HCT116 (cell line): ENCODE measurements at regions not wholly inside any gene's neighbourhood (a gene's known extent, or its start where the extent isn't known, plus 50 kb on each side); places are given as distances from the start of the nearest gene placed in this dataset.

Experiments used
- ATAC-seq: fragments of 200-7000 bp; cut with Tn5 transposase; 2 replicates; pipeline ENCODE4 v1.9.1; 2020; ENCODE audit warnings: mild to moderate bottlenecking, moderate library complexity
- BruUV-seq: library from RNA; stranded (reverse); fragments of 400-500 nt; replicated peaks from 2 replicates; lab custom pipeline; 2021; lab: Mats Ljungman, UMichigan
- CTCF ChIA-PET: fragments of 300-600 bp; sonication (Branson Sonifier 250); formaldehyde crosslinking; loops from one replicate; lab custom pipeline; 2021; ENCODE audit warnings: antibody characterized with exemption; lab: Charles Lee
- POLR2A ChIA-PET: fragments of 300-600, 350-600 bp; sonication (Branson Sonifier 250); formaldehyde crosslinking; loops from one replicate; lab custom pipeline; 2021; ENCODE audit warnings: antibody characterized with exemption; lab: Charles Lee
- RAD21 ChIA-PET, 2 experiments: fragments of 300-600 bp; sonication (Branson Sonifier 250); formaldehyde crosslinking; loops; one replicate each; lab custom pipeline; 2023; ENCODE audit warnings: low total read pairs in 2 of 2; ENCODE audit not compliant: uncharacterized antibody in 2 of 2, unreplicated experiment in 2 of 2, low non-redundant PET in 1 of 2; lab: Charles Lee
- DNase-seq: peaks from one replicate; pipeline ENCODE4 v3.0.0-alpha.2; 2010; ENCODE audit warnings: low read depth, low spot score
- H2AFZ ChIP-seq: fragments of 200-600 bp; shearing (Covaris generic), sonication (generic); 2 replicates; pipeline ENCODE4 v1.6.1; 2017; ENCODE audit warnings: low read depth, mixed run types, mixed read lengths, antibody characterized with exemption, low read length; ENCODE audit not compliant: poor library complexity, severe bottlenecking
- H3K27ac ChIP-seq: 2 replicates; pipeline ENCODE4 v1.5.1; 2012; ENCODE audit warnings: low read depth, low read length
- H3K27me3 ChIP-seq: fragments of 200-600 bp; sonication (generic); 2 replicates; pipeline ENCODE4 v1.6.1; 2016; ENCODE audit warnings: mixed run types, low read length, mixed read lengths; ENCODE audit not compliant: insufficient read depth
- H3K36me3 ChIP-seq, 2 experiments: fragments of 200-500 bp in 1 of 2; fragments of 200-600 bp in 1 of 2; sonication (Bioruptor generic) in 1 of 2; sonication (generic) in 1 of 2; 2 replicates each; pipeline versions ENCODE4 v1.5.1 to v1.6.1; 2014 to 2016; ENCODE audit warnings: low read length in 2 of 2, inconsistent platforms in 1 of 2, mixed read lengths in 1 of 2, mixed run types in 1 of 2; ENCODE audit not compliant: insufficient read depth in 2 of 2, control insufficient read depth in 1 of 2
- H3K4me1 ChIP-seq, 2 experiments: fragments of 200-600 bp in 1 of 2; sonication (generic) in 1 of 2; 2 replicates each; pipeline versions ENCODE4 v1.5.1 to v1.6.1; 2012 to 2017; ENCODE audit warnings: low read length in 2 of 2, inconsistent platforms in 1 of 2, mild to moderate bottlenecking in 1 of 2, mixed read lengths in 1 of 2, mixed run types in 1 of 2, moderate library complexity in 1 of 2; ENCODE audit not compliant: insufficient read depth in 2 of 2, control insufficient read depth in 1 of 2
- H3K4me2 ChIP-seq: fragments of 200-600 bp; sonication (generic); 2 replicates; pipeline ENCODE4 v1.6.1; 2017; ENCODE audit warnings: mixed run types, low read length, mixed read lengths
- H3K4me3 ChIP-seq, 2 experiments: fragments of 200-600 bp in 1 of 2; sonication (generic) in 1 of 2; replicated peaks in 1 of 2; 2 replicates each; pipeline ENCODE4 v1.5.1; 2011 to 2016; ENCODE audit warnings: low read length in 2 of 2, control low read depth in 1 of 2, low read depth in 1 of 2, mild to moderate bottlenecking in 1 of 2, mixed read lengths in 1 of 2, mixed run types in 1 of 2
- H3K79me2 ChIP-seq: fragments of 200-600 bp; sonication (generic); 2 replicates; pipeline ENCODE4 v1.6.1; 2017; ENCODE audit warnings: mild to moderate bottlenecking, mixed run types, low read length, moderate library complexity, mixed read lengths; ENCODE audit not compliant: insufficient read depth
- H3K9ac ChIP-seq: fragments of 200-600 bp; sonication (generic); 2 replicates; pipeline ENCODE4 v1.6.1; 2016; ENCODE audit warnings: low read length, mixed read lengths
- H3K9me2 ChIP-seq: fragments of 200-600 bp; sonication (generic), shearing (Covaris generic); 2 replicates; pipeline ENCODE4 v1.6.1; 2017; ENCODE audit warnings: mixed run types, mild to moderate bottlenecking, moderate library complexity; ENCODE audit not compliant: insufficient read depth
- H3K9me3 ChIP-seq, 2 experiments: fragments of 200-500 bp in 1 of 2; fragments of 200-600 bp in 1 of 2; sonication (Bioruptor generic) in 1 of 2; sonication (generic) in 1 of 2; 2 replicates each; pipeline ENCODE4 v1.6.1; 2014 to 2017; ENCODE audit warnings: low read length in 2 of 2, mixed read lengths in 2 of 2, inconsistent platforms in 1 of 2, low read depth in 1 of 2, mild to moderate bottlenecking in 1 of 2, mixed run types in 1 of 2, moderate library complexity in 1 of 2; ENCODE audit not compliant: control insufficient read depth in 1 of 2, insufficient read depth in 1 of 2
- H4K20me1 ChIP-seq: fragments of 200-600 bp; sonication (generic), shearing (Covaris generic); 2 replicates; pipeline ENCODE4 v1.6.1; 2017; ENCODE audit warnings: mixed run types, mild to moderate bottlenecking, moderate library complexity; ENCODE audit not compliant: insufficient read depth
- CTCF ChIP-seq, 3 experiments: fragments of 200-600 bp in 1 of 3; sonication (generic) in 1 of 3; IDR thresholded peaks in 2 of 3; conservative IDR thresholded peaks in 1 of 3; 2 replicates each; pipeline ENCODE4 v1.5.1; 2012 to 2017; ENCODE audit warnings: low read depth in 2 of 3, low read length in 2 of 3, antibody characterized with exemption in 1 of 3, borderline replicate concordance in 1 of 3, control low read depth in 1 of 3, mild to moderate bottlenecking in 1 of 3, mixed read lengths in 1 of 3, mixed run types in 1 of 3, moderate library complexity in 1 of 3; ENCODE audit not compliant: insufficient read depth in 1 of 3
- EZH2 ChIP-seq: fragments of 200-600 bp; sonication (generic); IDR thresholded peaks from 2 replicates; pipeline ENCODE4 v1.6.1; 2017; ENCODE audit warnings: antibody characterized with exemption, mixed run types
- EZH2phosphoT487 ChIP-seq: fragments of 200-600 bp; IDR thresholded peaks from 2 replicates; pipeline ENCODE4 v1.6.1; 2018; ENCODE audit warnings: antibody characterized with exemption, borderline replicate concordance
- FOSL1 ChIP-seq: IDR thresholded peaks from 2 replicates; pipeline ENCODE4 v1.6.1; 2012; ENCODE audit warnings: low read depth
- POLR2A ChIP-seq: IDR thresholded peaks from 2 replicates; pipeline ENCODE4 v1.7.0; 2011; ENCODE audit warnings: borderline replicate concordance; ENCODE audit not compliant: insufficient read depth, insufficient read length; ENCODE audit errors: extremely low read depth
- SIN3A ChIP-seq: IDR thresholded peaks from 2 replicates; pipeline ENCODE4 v1.6.1; 2012; ENCODE audit warnings: low read depth
- TCF7L2 ChIP-seq: IDR thresholded peaks from 2 replicates; pipeline ENCODE4 v1.7.0; 2011; ENCODE audit warnings: borderline replicate concordance, inconsistent platforms; ENCODE audit not compliant: insufficient read depth, insufficient read length; ENCODE audit errors: extremely low read depth
- YY1 ChIP-seq: IDR thresholded peaks from 2 replicates; pipeline ENCODE4 v1.6.1; 2011; ENCODE audit warnings: low read length, low read depth, moderate library complexity, mild to moderate bottlenecking; ENCODE audit not compliant: insufficient replicate concordance; ENCODE audit errors: extremely low read depth
- ZFX ChIP-seq: fragments of 450-650 bp; IDR thresholded peaks from 2 replicates; pipeline ENCODE4 v1.6.1; 2017
- ZNF274 ChIP-seq: fragments of 200-500 bp; sonication (Bioruptor generic); IDR thresholded peaks from 2 replicates; pipeline ENCODE4 v1.6.1; 2014; ENCODE audit warnings: mild to moderate bottlenecking, low read depth, low read length, inconsistent platforms
- intact Hi-C: fragments of 100-400 bp; cut with micrococcal nuclease; formaldehyde crosslinking; loops from 2 replicates; pipeline ENCODE4 v1.10.0; 2022
- TF ChIP-seq, protein P1 (sequence below): IDR thresholded peaks from 2 replicates; pipeline ENCODE4 v1.6.1; 2012

DNA sequence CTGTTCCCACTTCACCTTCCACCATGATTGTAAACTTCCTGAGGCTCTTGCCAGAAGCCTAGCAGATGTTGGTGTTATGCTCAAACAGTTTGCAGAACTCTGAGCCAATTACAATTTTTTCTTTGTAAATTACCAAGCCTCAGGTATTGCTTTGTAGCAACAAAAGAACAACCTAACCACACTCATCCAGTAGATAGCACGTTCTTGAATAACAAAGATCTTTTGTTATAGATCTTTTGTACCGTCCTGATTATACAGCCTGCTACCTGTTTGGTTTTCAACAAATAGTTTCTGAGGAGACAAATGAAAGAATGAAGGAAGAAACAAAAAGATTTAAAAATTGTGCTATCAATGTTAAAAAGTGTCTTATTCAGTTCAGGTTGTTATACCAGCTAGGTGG is 474.7 kb upstream of the ALCAM start (continued):
- TF ChIP-seq CTCF (IDR thresholded peaks at IDR 0.05 in 2 of 3, conservative IDR thresholded peaks at IDR 0.05 in 1 of 3; ENCODE audit: borderline replicate concordance in 1 of 3, insufficient read depth in 1 of 3, low read depth in 2 of 3, low read length in 2 of 3): no peak
- TF ChIP-seq EZH2phosphoT487: no peak
- no peak for TF ChIP-seq TCF7L2

GRCh38 chr3:104896624-104897023 is 470.1 kb upstream of the ALCAM start:
- H3K4me3 ChIP-seq: no peak overlapping the region
- H3K9ac ChIP-seq: no peak overlapping the region
- no peak overlapping the region for H3K4me2 ChIP-seq
- no peaks in the 10 kb centered on the region for H3K36me3 ChIP-seq
- no peaks in the 10 kb centered on the region for H3K4me1 ChIP-seq
- POLR2A ChIA-PET: no interaction called here
- H3K27me3 ChIP-seq: no peaks in the 10 kb centered on the region
- ATAC-seq: no peak
- no peaks in the 10 kb centered on the region for H4K20me1 ChIP-seq
- no peak overlapping the region for H2AFZ ChIP-seq
- BruUV-seq: no TSS peak
- intact Hi-C loops: no loop called here
- no peak overlapping the region for H3K27ac ChIP-seq
- H3K9me3 ChIP-seq: no peaks in the 10 kb centered on the region
- H3K9me2 ChIP-seq: no peaks in the 10 kb centered on the region; the same call in 1 of the 2 replicates
- no peak for DNase-seq
- no peak for TF ChIP-seq YY1
- no peak for TF ChIP-seq EZH2
- no peak for TF ChIP-seq SIN3A
- TF ChIP-seq EZH2phosphoT487: no peak
- TF ChIP-seq ZNF274: no peak
- no peak for TF ChIP-seq POLR2A
- TF ChIP-seq, protein P1, sequence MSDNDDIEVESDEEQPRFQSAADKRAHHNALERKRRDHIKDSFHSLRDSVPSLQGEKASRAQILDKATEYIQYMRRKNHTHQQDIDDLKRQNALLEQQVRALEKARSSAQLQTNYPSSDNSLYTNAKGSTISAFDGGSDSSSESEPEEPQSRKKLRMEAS: no peak
- no peak for TF ChIP-seq ZFX
- TF ChIP-seq TCF7L2: no peak
- no peak for TF ChIP-seq FOSL1
- RAD21 ChIA-PET: no interaction called here
- H3K79me2 ChIP-seq: no peaks in the 10 kb centered on the region
- CTCF ChIA-PET: no interaction called here
